Neutrophil (primary cell): ENCODE measurements at regions not wholly inside any gene's neighbourhood (a gene's known extent, or its start where the extent isn't known, plus 50 kb on each side); places are given as distances from the start of the nearest gene placed in this dataset.
"Not testable (repeated sequence)": the region's sequence is repeated elsewhere in the genome, so short reads cannot be mapped to it uniquely, and the experiment has no call there.

ENCODE experiments used
- H3K27ac ChIP-seq: fragments of 200-600 bp; sonication (generic); 2 replicates; pipeline ENCODE4 v1.5.1; 2016; ENCODE audit warnings: mild to moderate bottlenecking, moderate library complexity
- H3K27me3 ChIP-seq: fragments of 200-600 bp; sonication (generic); 2 replicates; pipeline ENCODE4 v1.6.0; 2016; ENCODE audit warnings: mild to moderate bottlenecking
- H3K36me3 ChIP-seq: fragments of 200-600 bp; sonication (generic); 2 replicates; pipeline ENCODE4 v1.5.1; 2017
- H3K4me1 ChIP-seq, 2 experiments: fragments of 200-600 bp in 1 of 2; sonication (generic) in 1 of 2; 1 replicate in 1 of 2; 2 replicates in 1 of 2; pipeline versions ENCODE4 v1.5.1 to v1.6.1; 2013 to 2016; ENCODE audit warnings: low read depth in 1 of 2, low read length in 1 of 2, mild to moderate bottlenecking in 1 of 2, moderate library complexity in 1 of 2; ENCODE audit not compliant: control insufficient read depth in 1 of 2, insufficient read depth in 1 of 2
- H3K4me3 ChIP-seq, 2 experiments: fragments of 200-600 bp in 1 of 2; sonication (generic) in 1 of 2; 1 replicate in 1 of 2; 2 replicates in 1 of 2; pipeline ENCODE4 v1.5.1; 2013 to 2016; ENCODE audit warnings: low read depth in 1 of 2, low read length in 1 of 2, mild to moderate bottlenecking in 1 of 2, moderate library complexity in 1 of 2
- H3K9me3 ChIP-seq: fragments of 200-600 bp; sonication (generic); 2 replicates; pipeline ENCODE4 v1.5.1; 2016
- CTCF ChIP-seq: fragments of 200-600 bp; sonication (generic); IDR thresholded peaks from 2 replicates; pipeline ENCODE4 v1.5.1; 2016; ENCODE audit warnings: antibody characterized with exemption

- H3K9me3 ChIP-seq: peaks cover 4% of the 10 kb centered on the region
These were observed 154.6 kb upstream of the ALG10B start for GRCh38 chr12:38162013-38162412.

GRCh38 chr12:38162708-38163441 is 153.7 kb upstream of the ALG10B start:
- no peak overlapping the region for H3K27ac ChIP-seq
- H3K4me3 ChIP-seq: no peak overlapping the region
- peaks cover 4% of the 10 kb centered on the region for H3K9me3 ChIP-seq
- H3K27me3 ChIP-seq: no peaks in the 10 kb centered on the region
- TF ChIP-seq CTCF: no peak
- H3K36me3 ChIP-seq: no peaks in the 10 kb centered on the region
- H3K4me1 ChIP-seq: no peaks in the 10 kb centered on the region

More at GRCh38 chr12:38162013-38162412, 154.6 kb upstream of the ALG10B start:
- TF ChIP-seq CTCF: no peak
- no peaks in the 10 kb centered on the region for H3K4me1 ChIP-seq
- H3K4me3 ChIP-seq: no peak overlapping the region
- no peaks in the 10 kb centered on the region for H3K36me3 ChIP-seq
- H3K27ac ChIP-seq: no peak overlapping the region
- no peaks in the 10 kb centered on the region for H3K27me3 ChIP-seq

GRCh38 chr12:38163442-38163801 is 153.2 kb upstream of the ALG10B start:
- Histone ChIP-seq H3K27ac (no peak overlapping the region), H3K4me3 (no peak overlapping the region), H3K27me3 (no peaks in the 10 kb centered on the region), H3K4me1 (no peaks in the 10 kb centered on the region), H3K36me3 (no peaks in the 10 kb centered on the region), H3K9me3 (peaks cover 4% of the 10 kb centered on the region)
- TF ChIP-seq CTCF: no peak

- peaks cover under 1% of the 10 kb centered on the region for H3K9me3 ChIP-seq
- H3K4me3 ChIP-seq: no peak overlapping the region
- no peak for TF ChIP-seq CTCF
- H3K36me3 ChIP-seq: no peaks in the 10 kb centered on the region
- no peaks in the 10 kb centered on the region for H3K4me1 ChIP-seq
- no peak overlapping the region for H3K27ac ChIP-seq
- no peaks in the 10 kb centered on the region for H3K27me3 ChIP-seq
These were observed 150.3 kb upstream of the ALG10B start for GRCh38 chr12:38166225-38166624.

GRCh38 chr12:38175538-38175937 is 141.0 kb upstream of the ALG10B start:
- Histone ChIP-seq H3K27ac (no peak overlapping the region), H3K9me3 (no peaks in the 10 kb centered on the region), H3K36me3 (no peaks in the 10 kb centered on the region), H3K27me3 (no peaks in the 10 kb centered on the region), H3K4me3 (no peak overlapping the region), H3K4me1 (no peaks in the 10 kb centered on the region)
- no peak for TF ChIP-seq CTCF

- not testable (repeated sequence) for H3K4me1 ChIP-seq, H3K4me3 ChIP-seq, H3K27ac ChIP-seq, H3K36me3 ChIP-seq, H3K9me3 ChIP-seq, H3K27me3 ChIP-seq
These were observed 133.0 kb upstream of the ALG10B start for GRCh38 chr12:38183617-38184016.

GRCh38 chr12:38197286-38197685 is 119.3 kb upstream of the ALG10B start:
- not testable (repeated sequence) for H3K27me3 ChIP-seq, H3K4me3 ChIP-seq, H3K4me1 ChIP-seq, H3K36me3 ChIP-seq, H3K27ac ChIP-seq, H3K9me3 ChIP-seq
